Mucosa of descending colon (tissue), 3 donors: ENCODE measurements at regions not wholly inside any gene's neighbourhood (a gene's known extent, or its start where the extent isn't known, plus 50 kb on each side); places are given as distances from the start of the nearest gene placed in this dataset.

Experiments used
- ATAC-seq: fragments of 200-7000 bp; cut with Tn5 transposase; one replicate; pipeline ENCODE4 v1.9.1; 2020; ENCODE audit warnings: mild to moderate bottlenecking, moderate library complexity
- DNase-seq, 3 donors: peaks; one replicate each; pipeline ENCODE4 v3.0.0-alpha.2; 2020
- H3K36me3 ChIP-seq: fragments of 200-600 bp; one replicate; pipeline ENCODE4 v1.8.0; 2021; ENCODE audit warnings: low read depth, mild to moderate bottlenecking
- H3K4me1 ChIP-seq: fragments of 200-600 bp; one replicate; pipeline ENCODE4 v1.8.0; 2021; ENCODE audit warnings: low read depth, mild to moderate bottlenecking
- H3K4me3 ChIP-seq: fragments of 200-600 bp; one replicate; pipeline ENCODE4 v1.8.0; 2021; ENCODE audit warnings: mild to moderate bottlenecking
- H3K9me3 ChIP-seq: fragments of 200-600 bp; one replicate; pipeline ENCODE4 v1.8.0; 2021; ENCODE audit warnings: mild to moderate bottlenecking
- intact Hi-C, 2 donors: fragments of 100-400 bp; cut with DNase I in 1 of 2; cut with micrococcal nuclease in 1 of 2; formaldehyde crosslinking; loops; one replicate each; pipeline versions ENCODE4 v1.11.0 to v1.11.1; 2022; cut with DNase I, micrococcal nuclease
- TF ChIP-seq, protein P1 (sequence below): fragments of 200-600 bp; IDR thresholded peaks from one replicate; pipeline ENCODE4 v1.8.0; 2022; ENCODE audit warnings: antibody characterized with exemption, mild to moderate bottlenecking
- donor health status: DM: no; HTN: no; CAD: no; lungs with moderate emphysema.
- donor health status: DM: no; HTN: no; CAD: no.
- donor health status: DM: no; HTN: yes; CAD: no.

- ATAC-seq (no peak), DNase-seq (no peak)
- intact Hi-C loops, result no loop called here
- TF ChIP-seq, protein P1, sequence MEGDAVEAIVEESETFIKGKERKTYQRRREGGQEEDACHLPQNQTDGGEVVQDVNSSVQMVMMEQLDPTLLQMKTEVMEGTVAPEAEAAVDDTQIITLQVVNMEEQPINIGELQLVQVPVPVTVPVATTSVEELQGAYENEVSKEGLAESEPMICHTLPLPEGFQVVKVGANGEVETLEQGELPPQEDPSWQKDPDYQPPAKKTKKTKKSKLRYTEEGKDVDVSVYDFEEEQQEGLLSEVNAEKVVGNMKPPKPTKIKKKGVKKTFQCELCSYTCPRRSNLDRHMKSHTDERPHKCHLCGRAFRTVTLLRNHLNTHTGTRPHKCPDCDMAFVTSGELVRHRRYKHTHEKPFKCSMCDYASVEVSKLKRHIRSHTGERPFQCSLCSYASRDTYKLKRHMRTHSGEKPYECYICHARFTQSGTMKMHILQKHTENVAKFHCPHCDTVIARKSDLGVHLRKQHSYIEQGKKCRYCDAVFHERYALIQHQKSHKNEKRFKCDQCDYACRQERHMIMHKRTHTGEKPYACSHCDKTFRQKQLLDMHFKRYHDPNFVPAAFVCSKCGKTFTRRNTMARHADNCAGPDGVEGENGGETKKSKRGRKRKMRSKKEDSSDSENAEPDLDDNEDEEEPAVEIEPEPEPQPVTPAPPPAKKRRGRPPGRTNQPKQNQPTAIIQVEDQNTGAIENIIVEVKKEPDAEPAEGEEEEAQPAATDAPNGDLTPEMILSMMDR, result no peak
- Histone ChIP-seq H3K4me3 (no peak overlapping the region), H3K9me3 (no peaks in the 10 kb centered on the region), H3K36me3 (no peaks in the 10 kb centered on the region), H3K4me1 (peaks cover 16% of the 10 kb centered on the region)
Measured at GRCh38 chr22:23517804-23518375, 62.2 kb downstream of the IGLL1 start.

DNA sequence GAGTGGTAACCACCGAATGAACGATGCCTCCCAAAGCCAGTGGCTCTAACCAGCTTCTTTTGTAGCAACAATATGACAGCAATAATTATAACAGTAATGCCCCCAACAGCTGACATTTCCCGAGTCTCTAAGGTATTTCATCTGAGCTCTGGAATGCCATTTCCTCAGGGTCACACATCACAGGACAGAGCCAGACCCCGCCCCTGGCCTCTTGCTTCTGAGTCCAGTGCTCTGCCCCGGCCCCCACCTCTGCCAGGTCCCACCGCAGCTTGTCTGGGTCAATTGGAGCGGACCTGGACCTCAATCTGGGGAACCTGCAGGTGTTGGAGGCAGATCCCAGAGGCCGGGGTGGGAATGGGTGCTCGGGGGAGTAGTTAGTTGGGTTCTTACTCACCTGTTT is 63.8 kb downstream of the IGLL1 start:
- DNase-seq, result no peak
- Histone ChIP-seq H3K4me3 (no peak overlapping the region), H3K9me3 (no peaks in the 10 kb centered on the region), H3K4me1 (peaks cover 16% of the 10 kb centered on the region), H3K36me3 (no peaks in the 10 kb centered on the region)
- TF ChIP-seq, protein P1, result no peak
- intact Hi-C loops, result no loop called here
- no peak for ATAC-seq

- H3K4me3 ChIP-seq, result no peak overlapping the region
- ATAC-seq, result no peak
- H3K4me1 ChIP-seq, result peaks cover 9% of the 10 kb centered on the region
Measured at GRCh38 chr22:23514322-23515038, 65.6 kb downstream of the IGLL1 start.

DNA sequence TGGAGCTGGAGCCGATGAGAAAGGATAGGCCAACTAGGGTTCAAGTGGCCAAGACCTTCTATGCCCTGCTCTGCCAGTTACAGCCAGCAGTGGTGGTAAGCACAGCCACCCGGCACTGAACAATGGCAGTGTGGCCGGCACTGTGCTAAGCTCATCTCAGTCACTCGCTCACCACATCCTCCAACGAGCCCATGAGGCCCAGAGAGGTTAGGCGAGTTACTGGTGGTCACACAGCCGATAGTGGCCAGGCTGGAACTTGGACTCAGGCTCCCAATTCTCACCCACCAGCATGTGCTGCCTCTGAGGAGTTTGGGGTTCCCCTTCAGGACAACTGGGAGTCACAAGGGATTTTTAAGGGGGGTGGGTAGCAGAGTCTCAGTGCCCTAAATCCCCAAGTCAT is 66.4 kb downstream of the IGLL1 start:
- intact Hi-C loops, result no loop called here

More at GRCh38 chr22:23514322-23515038, 65.6 kb downstream of the IGLL1 start:
- TF ChIP-seq, protein P1, result no peak
- Histone ChIP-seq H3K36me3 (no peaks in the 10 kb centered on the region), H3K9me3 (no peaks in the 10 kb centered on the region)
- intact Hi-C loops, result no loop called here
- DNase-seq, result no peak

GRCh38 chr22:23513133-23513532 is 67.0 kb downstream of the IGLL1 start:
- DNase-seq, result no peak
- no peaks in the 10 kb centered on the region for H3K9me3 ChIP-seq
- no peaks in the 10 kb centered on the region for H3K4me1 ChIP-seq
- H3K4me3 ChIP-seq, result no peak overlapping the region
- TF ChIP-seq, protein P1, result no peak
- H3K36me3 ChIP-seq, result no peaks in the 10 kb centered on the region
- intact Hi-C loops, result no loop called here
- ATAC-seq, result no peak

More for the DNA sequence above, 66.4 kb downstream of the IGLL1 start:
- TF ChIP-seq, protein P1, result no peak
- Histone ChIP-seq H3K4me3 (no peak overlapping the region), H3K4me1 (peaks cover 5% of the 10 kb centered on the region), H3K9me3 (no peaks in the 10 kb centered on the region), H3K36me3 (no peaks in the 10 kb centered on the region)
- ATAC-seq (no peak), DNase-seq (no peak)
